ENCODE measurements at regions not wholly inside any gene's neighbourhood (a gene's known extent, or its start where the extent isn't known, plus 50 kb on each side); places are given as distances from the start of the nearest gene placed in this dataset.

- DNase-seq (ENCODE audit: low spot score): no peak
- H3K4me3 ChIP-seq: no peak overlapping the region
Observed at GRCh38 chr4:112896609-112897190, 152.8 kb upstream of the ANK2 start.

DNA sequence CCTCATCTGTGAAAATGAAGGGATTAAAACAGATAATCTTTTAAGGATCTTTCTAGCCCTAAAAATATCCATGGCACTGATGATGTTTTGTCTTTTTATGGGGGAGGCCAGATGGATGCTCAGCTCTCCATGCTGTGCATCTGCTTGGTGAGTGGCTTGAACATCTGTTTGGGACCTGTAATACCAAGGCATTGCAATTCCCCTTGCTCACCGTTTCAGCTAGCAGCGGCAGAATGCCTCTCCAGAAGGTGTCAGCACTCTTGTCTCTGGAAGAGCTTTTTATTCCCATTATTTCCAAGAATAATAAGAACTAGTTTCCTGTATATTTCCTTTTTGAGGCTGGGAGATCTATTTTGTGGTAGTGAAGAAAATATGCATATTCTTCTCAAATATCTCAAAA lies 151.9 kb upstream of the ANK2 start:
- no peak for DNase-seq (ENCODE audit: low spot score)

More at GRCh38 chr4:112896609-112897190, 152.8 kb upstream of the ANK2 start:
- Histone ChIP-seq H3K27me3 (no peaks in the 10 kb centered on the region), H3K4me1 (peaks cover 0 to 12% of the 10 kb centered on the region in 2 donors), H3K27ac (peak overlapping the region; percentile 27 to 34), H3K9me3 (no peaks in the 10 kb centered on the region), H3K36me3 (no peaks in the 10 kb centered on the region)
- TF ChIP-seq, protein P1, sequence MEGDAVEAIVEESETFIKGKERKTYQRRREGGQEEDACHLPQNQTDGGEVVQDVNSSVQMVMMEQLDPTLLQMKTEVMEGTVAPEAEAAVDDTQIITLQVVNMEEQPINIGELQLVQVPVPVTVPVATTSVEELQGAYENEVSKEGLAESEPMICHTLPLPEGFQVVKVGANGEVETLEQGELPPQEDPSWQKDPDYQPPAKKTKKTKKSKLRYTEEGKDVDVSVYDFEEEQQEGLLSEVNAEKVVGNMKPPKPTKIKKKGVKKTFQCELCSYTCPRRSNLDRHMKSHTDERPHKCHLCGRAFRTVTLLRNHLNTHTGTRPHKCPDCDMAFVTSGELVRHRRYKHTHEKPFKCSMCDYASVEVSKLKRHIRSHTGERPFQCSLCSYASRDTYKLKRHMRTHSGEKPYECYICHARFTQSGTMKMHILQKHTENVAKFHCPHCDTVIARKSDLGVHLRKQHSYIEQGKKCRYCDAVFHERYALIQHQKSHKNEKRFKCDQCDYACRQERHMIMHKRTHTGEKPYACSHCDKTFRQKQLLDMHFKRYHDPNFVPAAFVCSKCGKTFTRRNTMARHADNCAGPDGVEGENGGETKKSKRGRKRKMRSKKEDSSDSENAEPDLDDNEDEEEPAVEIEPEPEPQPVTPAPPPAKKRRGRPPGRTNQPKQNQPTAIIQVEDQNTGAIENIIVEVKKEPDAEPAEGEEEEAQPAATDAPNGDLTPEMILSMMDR (IDR thresholded peaks at IDR 0.05): no peak

DNA sequence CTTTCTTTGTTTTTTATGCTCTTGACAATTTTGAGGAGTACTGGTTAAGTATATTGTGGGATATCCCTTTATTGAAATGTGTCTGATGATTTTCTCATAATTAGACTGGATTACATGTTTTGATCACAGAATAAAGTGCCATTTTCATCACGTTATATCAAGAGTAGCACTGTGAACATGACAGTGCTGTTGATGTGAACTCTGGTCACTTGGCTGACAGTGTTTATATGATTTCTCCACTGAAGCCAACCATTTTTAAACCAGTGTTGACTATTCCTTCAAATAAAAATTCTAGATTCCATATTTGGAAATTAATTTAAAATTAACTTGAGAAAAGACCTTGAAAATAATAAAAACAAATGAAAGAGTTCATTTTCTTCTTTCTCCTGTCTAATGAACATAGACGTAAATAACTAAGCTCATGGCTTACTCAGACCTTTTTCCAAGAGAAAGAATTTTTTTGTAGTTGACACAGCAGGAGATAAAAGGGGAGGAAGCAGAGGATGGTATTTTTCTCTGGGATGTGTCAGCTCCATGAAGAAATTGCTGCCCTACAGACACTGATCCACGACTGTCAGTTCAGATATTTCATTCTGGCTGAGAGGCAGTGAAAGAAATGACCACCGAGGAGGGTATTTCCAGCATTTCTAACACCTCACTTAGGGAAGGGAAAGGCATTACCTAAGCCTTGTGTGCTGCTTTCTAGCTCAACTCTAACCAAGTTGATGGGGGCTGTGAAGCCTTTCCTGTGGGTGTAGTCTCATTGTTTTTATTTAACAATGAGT lies 150.9 kb upstream of the ANK2 start:
- Histone ChIP-seq H3K4me1 (peaks cover 0 to 12% of the 10 kb centered on the region in 2 donors), H3K9me3 (no peaks in the 10 kb centered on the region), H3K27me3 (no peaks in the 10 kb centered on the region), H3K36me3 (no peaks in the 10 kb centered on the region), H3K27ac (no peak overlapping the region), H3K4me3 (no peak overlapping the region)
- no peak for DNase-seq (ENCODE audit: low spot score)
- TF ChIP-seq, protein P1 (IDR thresholded peaks at IDR 0.05): no peak

More for the DNA sequence above, 151.9 kb upstream of the ANK2 start:
- TF ChIP-seq, protein P1 (IDR thresholded peaks at IDR 0.05): no peak
- no peak overlapping the region for H3K27ac ChIP-seq
- peaks cover 0 to 12% of the 10 kb centered on the region in 2 donors for H3K4me1 ChIP-seq
- no peaks in the 10 kb centered on the region for H3K27me3 ChIP-seq
- H3K4me3 ChIP-seq: no peak overlapping the region
- H3K36me3 ChIP-seq: no peaks in the 10 kb centered on the region
- H3K9me3 ChIP-seq: no peaks in the 10 kb centered on the region

DNA sequence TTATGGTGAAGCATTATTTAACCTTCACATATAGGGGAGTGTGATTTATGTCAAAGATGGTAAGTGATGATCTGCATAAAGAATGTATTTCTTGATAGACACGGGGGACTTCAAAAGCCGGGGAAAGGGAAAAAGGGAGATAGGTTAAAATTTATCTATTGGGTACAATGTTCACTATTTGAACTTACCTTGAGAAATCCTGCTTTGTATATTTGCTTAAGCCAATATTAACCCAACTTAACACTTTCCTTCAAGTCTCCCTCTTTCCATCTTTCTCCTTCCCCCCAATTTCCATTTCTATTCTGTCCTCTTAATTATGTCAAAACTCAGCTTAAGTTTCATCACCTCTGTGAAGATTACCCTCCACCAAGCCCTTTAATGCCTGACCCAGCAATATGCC lies 149.0 kb upstream of the ANK2 start:
- no peak for DNase-seq (ENCODE audit: low spot score)
- TF ChIP-seq, protein P1 (IDR thresholded peaks at IDR 0.05): no peak
- H3K9me3 ChIP-seq: no peaks in the 10 kb centered on the region
- no peak overlapping the region for H3K27ac ChIP-seq
- H3K36me3 ChIP-seq: no peaks in the 10 kb centered on the region
- peaks cover 0 to 12% of the 10 kb centered on the region in 2 donors for H3K4me1 ChIP-seq
- H3K27me3 ChIP-seq: no peaks in the 10 kb centered on the region
- H3K4me3 ChIP-seq: no peak overlapping the region

- no peak overlapping the region for H3K27ac ChIP-seq
Observed at GRCh38 chr4:112901962-112902411, 147.5 kb upstream of the ANK2 start.

More at GRCh38 chr4:112901962-112902411, 147.5 kb upstream of the ANK2 start:
- Histone ChIP-seq H3K27me3 (no peaks in the 10 kb centered on the region), H3K4me3 (no peak overlapping the region), H3K4me1 (no peaks in the 10 kb centered on the region), H3K9me3 (no peaks in the 10 kb centered on the region), H3K36me3 (no peaks in the 10 kb centered on the region)
- TF ChIP-seq, protein P1 (IDR thresholded peaks at IDR 0.05): no peak
- DNase-seq (ENCODE audit: low spot score): no peak
